Neutrophil (primary cell): ENCODE measurements at regions not wholly inside any gene's neighbourhood (a gene's known extent, or its start where the extent isn't known, plus 50 kb on each side); places are given as distances from the start of the nearest gene placed in this dataset.
"Not testable (repeated sequence)": the region's sequence is repeated elsewhere in the genome, so short reads cannot be mapped to it uniquely, and the experiment has no call there.

ENCODE experiments used
- H3K27ac ChIP-seq: fragments of 200-600 bp; sonication (generic); 2 replicates; pipeline ENCODE4 v1.5.1; 2016; ENCODE audit warnings: mild to moderate bottlenecking, moderate library complexity
- H3K27me3 ChIP-seq: fragments of 200-600 bp; sonication (generic); 2 replicates; pipeline ENCODE4 v1.6.0; 2016; ENCODE audit warnings: mild to moderate bottlenecking
- H3K36me3 ChIP-seq: fragments of 200-600 bp; sonication (generic); 2 replicates; pipeline ENCODE4 v1.5.1; 2017
- H3K4me1 ChIP-seq, 2 experiments: fragments of 200-600 bp in 1 of 2; sonication (generic) in 1 of 2; 1 replicate in 1 of 2; 2 replicates in 1 of 2; pipeline versions ENCODE4 v1.5.1 to v1.6.1; 2013 to 2016; ENCODE audit warnings: low read depth in 1 of 2, low read length in 1 of 2, mild to moderate bottlenecking in 1 of 2, moderate library complexity in 1 of 2; ENCODE audit not compliant: control insufficient read depth in 1 of 2, insufficient read depth in 1 of 2
- H3K4me3 ChIP-seq, 2 experiments: fragments of 200-600 bp in 1 of 2; sonication (generic) in 1 of 2; 1 replicate in 1 of 2; 2 replicates in 1 of 2; pipeline ENCODE4 v1.5.1; 2013 to 2016; ENCODE audit warnings: low read depth in 1 of 2, low read length in 1 of 2, mild to moderate bottlenecking in 1 of 2, moderate library complexity in 1 of 2
- H3K9me3 ChIP-seq: fragments of 200-600 bp; sonication (generic); 2 replicates; pipeline ENCODE4 v1.5.1; 2016
- CTCF ChIP-seq: fragments of 200-600 bp; sonication (generic); IDR thresholded peaks from 2 replicates; pipeline ENCODE4 v1.5.1; 2016; ENCODE audit warnings: antibody characterized with exemption

GRCh38 chr13:80939581-80939980, 598.7 kb upstream of the SPRY2 start:
- Histone ChIP-seq H3K4me3 (no peak overlapping the region), H3K9me3 (no peaks in the 10 kb centered on the region), H3K27ac (no peak overlapping the region), H3K36me3 (no peaks in the 10 kb centered on the region), H3K4me1 (no peaks in the 10 kb centered on the region), H3K27me3 (no peaks in the 10 kb centered on the region)
- TF ChIP-seq CTCF = no peak

GRCh38 chr13:80931766-80932165, 590.8 kb upstream of the SPRY2 start:
- H3K4me1 ChIP-seq = no peaks in the 10 kb centered on the region
- H3K36me3 ChIP-seq = no peaks in the 10 kb centered on the region
- H3K27me3 ChIP-seq = no peaks in the 10 kb centered on the region
- H3K4me3 ChIP-seq = no peak overlapping the region
- H3K27ac ChIP-seq = no peak overlapping the region
- no peak for TF ChIP-seq CTCF
- H3K9me3 ChIP-seq = no peaks in the 10 kb centered on the region

- Histone ChIP-seq H3K27ac (no peak overlapping the region), H3K4me1 (no peaks in the 10 kb centered on the region), H3K4me3 (no peak overlapping the region), H3K36me3 (no peaks in the 10 kb centered on the region), H3K9me3 (no peaks in the 10 kb centered on the region), H3K27me3 (no peaks in the 10 kb centered on the region)
- TF ChIP-seq CTCF = no peak
These were observed 590.2 kb upstream of the SPRY2 start for GRCh38 chr13:80931118-80931517.

GRCh38 chr13:80928241-80928640, 587.3 kb upstream of the SPRY2 start:
- Histone ChIP-seq H3K4me3 (no peak overlapping the region), H3K9me3 (no peaks in the 10 kb centered on the region), H3K4me1 (no peaks in the 10 kb centered on the region), H3K36me3 (no peaks in the 10 kb centered on the region), H3K27me3 (no peaks in the 10 kb centered on the region), H3K27ac (no peak overlapping the region)
- TF ChIP-seq CTCF = no peak

- not testable (repeated sequence) for H3K4me1 ChIP-seq, H3K4me3 ChIP-seq, H3K27me3 ChIP-seq, H3K9me3 ChIP-seq, H3K36me3 ChIP-seq, H3K27ac ChIP-seq
These were observed 585.1 kb upstream of the SPRY2 start for GRCh38 chr13:80926024-80926423.

- no peak for TF ChIP-seq CTCF
- Histone ChIP-seq H3K4me3 (no peak overlapping the region), H3K27ac (no peak overlapping the region), H3K27me3 (no peaks in the 10 kb centered on the region), H3K9me3 (no peaks in the 10 kb centered on the region), H3K36me3 (no peaks in the 10 kb centered on the region), H3K4me1 (no peaks in the 10 kb centered on the region)
These were observed 583.7 kb upstream of the SPRY2 start for GRCh38 chr13:80924596-80924995.
